K562 (cell line): ENCODE measurements at regions not wholly inside any gene's neighbourhood (a gene's known extent, or its start where the extent isn't known, plus 50 kb on each side); places are given as distances from the start of the nearest gene placed in this dataset.

Experiments
- ATAC-seq: fragments of 200-7000 bp; cut with Tn5 transposase; 3 replicates; pipeline ENCODE4 v1.9.1; 2020; ENCODE audit warnings: moderate library complexity
- BruUV-seq: library from RNA; stranded (reverse); fragments of 400-500 nt; replicated peaks from 2 replicates; lab custom pipeline; 2021; lab: Mats Ljungman, UMichigan
- CTCF ChIA-PET: fragments of 300-600 bp; formaldehyde crosslinking; extraction: SDS; loops from one replicate; lab custom pipeline; 2021; ENCODE audit warnings: low intra/inter-chr PET ratio; lab: Yijun Ruan, JAX
- POLR2A ChIA-PET: fragments of 300-600, 350-650 bp; sonication (Branson Sonifier 250); formaldehyde crosslinking; extraction: SDS; loops from one replicate; lab custom pipeline; 2021; ENCODE audit warnings: antibody characterized with exemption, inconsistent platforms; lab: Yijun Ruan, JAX
- DNase-seq, 4 experiments: peaks; one replicate each; pipeline versions ENCODE4 v3.0.0 to v3.0.0-alpha.2; 2011 to 2018; ENCODE audit warnings: low spot score in 3 of 4, mixed read lengths in 3 of 4; ENCODE audit errors: extremely low read depth in 1 of 4
- FAIRE-seq: peaks from 2 replicates; lab custom pipeline; 2011; peaks lifted over from hg19 to GRCh38; lab: Jason Lieb, UNC
- H2AFZ ChIP-seq: 2 replicates; pipeline ENCODE4 v1.6.0; 2011; ENCODE audit warnings: low read depth, low read length, control low read depth, inconsistent platforms
- H3K27ac ChIP-seq: fragments of 200-600 bp; 3 replicates; pipeline ENCODE4 v1.8.0; 2011; ENCODE audit warnings: low read depth, mild to moderate bottlenecking, control low read depth, inconsistent platforms, low read length, moderate library complexity, mixed read lengths; ENCODE audit errors: extremely low read depth
- H3K27me3 ChIP-seq, 2 experiments: fragments of 300-600 bp in 1 of 2; 2 replicates in 1 of 2; 3 replicates in 1 of 2; pipeline versions ENCODE4 v1.6.0 to v1.8.0; 2011; ENCODE audit warnings: inconsistent platforms in 2 of 2, low read length in 2 of 2, mild to moderate bottlenecking in 1 of 2, mixed read lengths in 1 of 2, moderate library complexity in 1 of 2; ENCODE audit not compliant: control insufficient read depth in 2 of 2, insufficient read depth in 2 of 2
- H3K36me3 ChIP-seq: fragments of 300-600 bp; 3 replicates; pipeline ENCODE4 v1.8.0; 2011; ENCODE audit warnings: mild to moderate bottlenecking, low read length, inconsistent platforms; ENCODE audit not compliant: control insufficient read depth, insufficient read depth
- H3K4me1 ChIP-seq, 2 experiments: fragments of 200-600 bp in 1 of 2; replicated peaks in 1 of 2; 2 replicates in 1 of 2; 3 replicates in 1 of 2; pipeline versions ENCODE4 v1.5.1 to v1.8.0; 2011; ENCODE audit warnings: inconsistent platforms in 2 of 2, low read length in 2 of 2, mild to moderate bottlenecking in 1 of 2, mixed read lengths in 1 of 2, moderate library complexity in 1 of 2; ENCODE audit not compliant: control insufficient read depth in 2 of 2, insufficient read depth in 2 of 2
- H3K4me2 ChIP-seq: 2 replicates; pipeline ENCODE4 v1.6.1; 2011; ENCODE audit warnings: low read length, control low read depth, inconsistent platforms, mixed read lengths; ENCODE audit not compliant: insufficient read depth
- H3K4me3 ChIP-seq: fragments of 200-600 bp; sonication (generic), shearing (Covaris generic); 2 replicates; pipeline ENCODE4 v1.5.1; 2016; ENCODE audit warnings: control low read depth, inconsistent platforms
- H3K79me2 ChIP-seq: fragments of 200-600 bp; 3 replicates; pipeline ENCODE4 v1.8.0; 2011; ENCODE audit warnings: low read length, inconsistent platforms; ENCODE audit not compliant: control insufficient read depth, insufficient read depth
- H3K9ac ChIP-seq, 2 experiments: 2 replicates each; pipeline versions ENCODE4 v1.6.0 to v1.6.1; 2011; ENCODE audit warnings: low read depth in 2 of 2, low read length in 2 of 2, control low read depth in 1 of 2, inconsistent platforms in 1 of 2, mild to moderate bottlenecking in 1 of 2, mixed read lengths in 1 of 2; ENCODE audit not compliant: insufficient read depth in 1 of 2
- H3K9me1 ChIP-seq: one replicate; pipeline ENCODE4 v1.6.0; 2011; ENCODE audit warnings: inconsistent platforms, mild to moderate bottlenecking, low read length, moderate library complexity; ENCODE audit not compliant: control insufficient read depth, insufficient read depth
- H3K9me3 ChIP-seq: replicated peaks from 2 replicates; pipeline ENCODE4 v1.5.1; 2011; ENCODE audit warnings: low read depth, low read length, inconsistent platforms; ENCODE audit not compliant: control insufficient read depth, insufficient read depth
- H4K20me1 ChIP-seq: replicated peaks from 2 replicates; pipeline ENCODE4 v1.6.1; 2011; ENCODE audit warnings: low read length, inconsistent platforms, mixed read lengths; ENCODE audit not compliant: control insufficient read depth, insufficient read depth
- GTF2A2 ChIP-seq: IDR thresholded peaks from 2 replicates; pipeline ENCODE4 v1.6.1; 2016; ENCODE audit warnings: mild to moderate bottlenecking, missing genetic modification characterization, missing compliant biosample characterization
- WGBS: fragments of 100-300 bp; shearing (Covaris generic); methylation state at CpG from one replicate; pipeline ENCODE4 v1.1.6; 2016; ENCODE audit warnings: low coverage, mixed read lengths; ENCODE audit not compliant: insufficient coverage; ENCODE audit errors: missing lambda C conversion rate; 5-methylcytosine and 5-hydroxymethylcytosine counted together
- in situ Hi-C: fragments of 300-500 bp; cut with MboI; formaldehyde crosslinking; loops from 4 replicates; pipeline ENCODE4 v1.15.0; 2018; ENCODE audit warnings: inconsistent platforms, mixed read lengths
- intact Hi-C: fragments of 100-400 bp; cut with micrococcal nuclease; formaldehyde crosslinking; loops from 2 replicates; pipeline ENCODE4 v1.14.2; 2022
- TF ChIP-seq, protein P1 (sequence below): fragments of 250-450 bp; sonication (Bioruptor Pico); IDR thresholded peaks from 2 replicates; pipeline ENCODE4 v1.4.0; 2020

- POLR2A ChIA-PET: interaction anchor here (0.7 kb wide), 1 partner anchor 233 kb away, joined by 4 read pairs; no protein-coding TSS in a partner anchor
- ATAC-seq (no peak), DNase-seq (no peak), FAIRE-seq (no peak)
- Histone ChIP-seq H3K27me3 (no peaks in the 10 kb centered on the region), H4K20me1 (no peaks in the 10 kb centered on the region), H3K9me1 (no peaks in the 10 kb centered on the region), H3K36me3 (no peaks in the 10 kb centered on the region), H3K27ac (no peak overlapping the region), H3K4me3 (no peak overlapping the region), H2AFZ (no peak overlapping the region), H3K9ac (no peak overlapping the region), H3K9me3 (no peaks in the 10 kb centered on the region), H3K4me1 (no peaks in the 10 kb centered on the region), H3K4me2 (no peak overlapping the region), H3K79me2 (no peaks in the 10 kb centered on the region)
- intact Hi-C loops: loop anchor here (10.0 kb wide), 2 partner anchors 236 to 716 kb away; no protein-coding TSS in a partner anchor
- BruUV-seq: no TSS peak
- TF ChIP-seq, protein P1, sequence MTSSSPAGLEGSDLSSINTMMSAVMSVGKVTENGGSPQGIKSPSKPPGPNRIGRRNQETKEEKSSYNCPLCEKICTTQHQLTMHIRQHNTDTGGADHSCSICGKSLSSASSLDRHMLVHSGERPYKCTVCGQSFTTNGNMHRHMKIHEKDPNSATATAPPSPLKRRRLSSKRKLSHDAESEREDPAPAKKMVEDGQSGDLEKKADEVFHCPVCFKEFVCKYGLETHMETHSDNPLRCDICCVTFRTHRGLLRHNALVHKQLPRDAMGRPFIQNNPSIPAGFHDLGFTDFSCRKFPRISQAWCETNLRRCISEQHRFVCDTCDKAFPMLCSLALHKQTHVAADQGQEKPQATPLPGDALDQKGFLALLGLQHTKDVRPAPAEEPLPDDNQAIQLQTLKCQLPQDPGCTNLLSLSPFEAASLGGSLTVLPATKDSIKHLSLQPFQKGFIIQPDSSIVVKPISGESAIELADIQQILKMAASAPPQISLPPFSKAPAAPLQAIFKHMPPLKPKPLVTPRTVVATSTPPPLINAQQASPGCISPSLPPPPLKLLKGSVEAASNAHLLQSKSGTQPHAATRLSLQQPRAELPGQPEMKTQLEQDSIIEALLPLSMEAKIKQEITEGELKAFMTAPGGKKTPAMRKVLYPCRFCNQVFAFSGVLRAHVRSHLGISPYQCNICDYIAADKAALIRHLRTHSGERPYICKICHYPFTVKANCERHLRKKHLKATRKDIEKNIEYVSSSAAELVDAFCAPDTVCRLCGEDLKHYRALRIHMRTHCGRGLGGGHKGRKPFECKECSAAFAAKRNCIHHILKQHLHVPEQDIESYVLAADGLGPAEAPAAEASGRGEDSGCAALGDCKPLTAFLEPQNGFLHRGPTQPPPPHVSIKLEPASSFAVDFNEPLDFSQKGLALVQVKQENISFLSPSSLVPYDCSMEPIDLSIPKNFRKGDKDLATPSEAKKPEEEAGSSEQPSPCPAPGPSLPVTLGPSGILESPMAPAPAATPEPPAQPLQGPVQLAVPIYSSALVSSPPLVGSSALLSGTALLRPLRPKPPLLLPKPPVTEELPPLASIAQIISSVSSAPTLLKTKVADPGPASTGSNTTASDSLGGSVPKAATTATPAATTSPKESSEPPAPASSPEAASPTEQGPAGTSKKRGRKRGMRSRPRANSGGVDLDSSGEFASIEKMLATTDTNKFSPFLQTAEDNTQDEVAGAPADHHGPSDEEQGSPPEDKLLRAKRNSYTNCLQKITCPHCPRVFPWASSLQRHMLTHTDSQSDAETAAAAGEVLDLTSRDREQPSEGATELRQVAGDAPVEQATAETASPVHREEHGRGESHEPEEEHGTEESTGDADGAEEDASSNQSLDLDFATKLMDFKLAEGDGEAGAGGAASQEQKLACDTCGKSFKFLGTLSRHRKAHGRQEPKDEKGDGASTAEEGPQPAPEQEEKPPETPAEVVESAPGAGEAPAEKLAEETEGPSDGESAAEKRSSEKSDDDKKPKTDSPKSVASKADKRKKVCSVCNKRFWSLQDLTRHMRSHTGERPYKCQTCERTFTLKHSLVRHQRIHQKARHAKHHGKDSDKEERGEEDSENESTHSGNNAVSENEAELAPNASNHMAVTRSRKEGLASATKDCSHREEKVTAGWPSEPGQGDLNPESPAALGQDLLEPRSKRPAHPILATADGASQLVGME: no peak
- no peak for TF ChIP-seq GTF2A2 (tag)
- in situ Hi-C loops: no loop called here
- 0% methylated on average over 5 of the region's 5 CpGs for WGBS
- CTCF ChIA-PET: no interaction called here
These were observed 92.2 kb upstream of the KCTD1 start for GRCh38 chr18:26640541-26640940.
